ENCODE measurements at regions not wholly inside any gene's neighbourhood (a gene's known extent, or its start where the extent isn't known, plus 50 kb on each side); places are given as distances from the start of the nearest gene placed in this dataset.

- TF ChIP-seq EZH2 (IDR thresholded peaks at IDR 0.05; ENCODE audit: insufficient read depth, poor library complexity, severe bottlenecking), result no peak
- TF ChIP-seq EZH2phosphoT487 (IDR thresholded peaks at IDR 0.05; ENCODE audit: insufficient read depth, low read depth), result no peak
Observed at GRCh38 chr21:28216976-28217523, 775.6 kb downstream of the LTN1 start.

Data from GM23248 (cell line).